RPMI7951 (cell line): ENCODE measurements at regions not wholly inside any gene's neighbourhood (a gene's known extent, or its start where the extent isn't known, plus 50 kb on each side); places are given as distances from the start of the nearest gene placed in this dataset.
"Not testable (repeated sequence)": the region's sequence is repeated elsewhere in the genome, so short reads cannot be mapped to it uniquely, and the experiment has no call there.

Experiments
- DNase-seq: peaks from one replicate; pipeline ENCODE4 v3.0.0-alpha.2; 2012; ENCODE audit warnings: low read depth

DNA sequence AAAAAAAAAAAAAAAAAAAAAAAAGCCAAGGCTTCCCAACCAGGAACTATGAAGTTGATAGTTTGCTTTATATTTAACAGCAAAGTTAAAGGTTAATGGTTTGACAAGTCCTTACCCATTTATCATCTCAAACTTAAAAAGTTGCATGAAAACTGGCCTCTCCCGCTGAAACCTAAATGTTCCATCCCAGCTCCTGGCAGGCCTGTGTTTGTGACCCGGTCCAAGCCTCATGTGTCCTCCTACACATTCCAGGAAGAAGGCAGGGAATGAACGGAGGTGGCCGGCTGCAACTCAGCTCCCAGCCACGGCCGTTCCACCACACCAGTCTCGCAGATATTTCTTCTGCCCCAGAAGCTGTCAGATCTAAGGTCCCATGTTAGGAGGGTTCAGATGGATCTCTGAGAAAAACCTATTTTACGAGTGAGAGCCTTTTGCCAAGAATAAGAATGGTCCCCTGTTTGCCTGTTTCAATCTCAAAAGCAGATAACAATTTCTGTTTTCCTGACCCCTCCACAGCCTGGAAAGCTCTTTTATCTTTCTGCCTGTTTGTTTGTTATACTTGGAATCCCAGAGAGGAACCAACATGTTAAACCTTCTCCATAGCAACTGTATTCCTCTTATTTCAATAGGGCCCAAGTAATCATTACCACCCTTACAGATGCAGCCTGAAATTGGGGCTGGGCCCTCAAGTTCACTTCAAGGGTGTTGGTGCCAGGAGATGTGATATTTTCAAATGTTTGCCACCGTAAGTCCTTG is 56.5 kb downstream of the KCTD12 start:
- DNase-seq, result no peak

DNA sequence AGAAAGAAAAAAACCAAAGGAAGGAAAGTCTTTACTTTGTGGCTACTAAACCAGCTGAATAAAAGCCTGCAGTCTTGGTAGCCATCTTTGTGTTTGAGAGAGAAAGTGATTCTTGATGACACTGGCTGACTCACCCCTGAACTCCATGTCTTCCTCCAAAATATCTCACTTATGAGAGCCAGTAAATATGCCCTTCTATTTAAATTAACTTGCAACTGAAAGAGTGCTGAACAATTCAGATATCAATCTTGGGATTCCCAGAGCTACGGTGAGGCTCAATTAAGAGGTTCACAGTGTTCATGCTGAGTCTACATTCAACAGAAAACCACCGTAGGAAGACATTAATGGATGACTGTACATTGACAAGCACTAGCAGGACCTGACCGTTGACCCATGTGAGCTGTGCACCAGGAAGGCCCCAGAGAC is 57.9 kb downstream of the KCTD12 start:
- no peak for DNase-seq

- no peak for DNase-seq
Measured at GRCh38 chr13:76826527-76826926, 59.7 kb downstream of the KCTD12 start.

DNA sequence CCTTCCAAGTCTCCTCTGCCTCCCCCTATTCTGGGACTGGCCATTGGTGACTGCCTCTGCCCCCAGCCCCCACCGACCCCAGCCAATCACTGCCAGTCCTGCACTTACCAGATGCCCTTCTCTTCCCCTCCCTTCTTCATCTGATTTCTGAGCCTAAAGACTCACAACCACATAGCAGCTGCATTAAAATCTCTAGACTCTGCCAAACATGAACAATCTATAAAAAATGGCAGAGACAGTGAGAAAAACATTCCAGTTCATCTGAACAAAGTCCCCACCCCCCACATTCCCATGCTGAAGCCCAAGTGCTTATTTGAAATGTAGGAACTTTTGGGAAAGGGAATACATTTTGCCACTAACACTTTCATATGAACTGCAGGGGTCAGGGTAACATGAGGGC is 60.8 kb downstream of the KCTD12 start:
- no peak for DNase-seq

GRCh38 chr13:76823969-76824368 is 62.2 kb downstream of the KCTD12 start:
- DNase-seq, result no peak

DNA sequence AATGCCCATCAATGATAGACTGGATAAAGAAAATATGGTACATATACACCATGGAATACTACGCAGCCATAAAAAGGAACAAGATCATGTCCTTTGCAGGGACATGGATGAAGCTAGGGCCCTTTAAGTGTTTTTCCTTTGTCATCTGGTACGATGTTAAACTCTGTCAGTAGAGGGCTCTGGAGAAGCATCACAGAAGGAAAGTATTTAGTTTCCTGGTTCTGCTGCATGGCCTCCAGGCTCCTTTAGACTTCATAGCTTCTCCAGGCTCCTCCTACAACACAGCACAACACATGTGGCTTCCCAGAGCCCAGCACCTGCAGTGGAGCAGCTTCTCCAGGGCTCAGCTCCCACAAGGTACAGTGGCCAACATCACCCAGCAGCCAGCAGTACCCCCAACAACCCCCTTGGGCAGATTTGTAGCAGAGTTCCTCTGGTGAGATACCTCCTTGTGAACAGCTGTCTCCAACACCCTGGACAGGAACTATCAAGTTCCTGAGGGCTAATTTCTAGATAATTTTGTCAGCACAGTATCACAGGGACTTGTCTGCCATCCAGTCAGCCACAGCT is 63.4 kb downstream of the KCTD12 start:
- peak; percentile 60 for DNase-seq

DNA sequence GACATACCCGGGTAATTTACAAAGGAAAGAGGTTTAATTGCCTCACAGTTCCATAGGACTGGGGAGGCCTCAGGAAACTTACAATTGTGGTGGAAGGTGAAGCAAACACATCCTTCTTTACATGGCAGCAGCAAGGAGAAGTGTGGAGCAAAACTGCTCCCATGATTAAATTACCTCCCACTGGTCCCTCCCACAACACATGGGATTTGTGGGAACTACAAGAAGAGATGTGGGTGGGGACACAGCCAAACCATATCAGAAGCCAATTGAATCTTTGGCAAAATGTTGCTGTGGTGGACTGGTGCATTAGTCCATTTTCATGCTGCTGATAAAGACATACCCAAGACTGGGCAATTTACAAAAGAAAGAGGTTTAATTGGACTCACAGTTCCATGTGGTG is 65.0 kb downstream of the KCTD12 start:
- not testable (repeated sequence) for DNase-seq

DNA sequence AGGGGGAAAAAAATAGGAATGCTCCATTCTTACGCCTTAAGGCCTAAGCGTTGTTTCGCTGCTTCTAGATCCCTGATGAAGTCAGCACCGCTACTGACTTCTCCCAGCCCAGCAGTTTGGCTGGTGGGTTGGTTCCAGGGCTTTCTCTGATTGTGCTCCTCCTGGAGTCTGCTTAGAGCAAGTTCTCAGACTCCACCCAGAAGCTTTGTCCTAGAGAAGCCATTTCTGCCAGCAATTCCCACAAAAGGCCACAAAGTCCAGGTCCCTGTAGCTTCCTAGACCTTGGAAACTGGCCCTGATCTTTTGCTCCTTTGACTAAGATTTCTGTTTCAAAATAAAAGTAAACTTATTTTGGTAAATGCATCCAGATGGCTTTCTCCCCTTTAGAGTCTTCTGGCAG is 65.4 kb downstream of the KCTD12 start:
- DNase-seq, result peak; percentile 16

DNA sequence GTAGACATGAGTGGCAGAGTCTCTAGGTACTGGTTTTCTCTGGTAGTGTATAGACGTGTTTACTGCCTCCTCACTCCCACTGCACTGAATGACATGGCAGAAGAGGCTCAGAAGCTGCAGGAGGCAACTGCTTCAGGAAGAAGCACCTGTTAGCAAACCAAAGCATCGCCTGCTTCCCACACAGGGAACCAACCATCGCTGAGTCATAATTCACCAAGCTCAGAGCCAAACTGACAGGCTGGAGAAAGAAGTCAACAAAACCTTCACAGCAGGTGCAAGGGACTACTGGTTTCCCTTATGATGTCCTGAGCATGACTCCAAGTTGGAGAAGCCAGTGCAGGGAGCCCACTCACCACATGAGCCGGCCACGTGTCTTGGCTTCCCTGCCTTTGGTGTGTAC is 69.8 kb downstream of the KCTD12 start:
- DNase-seq, result no peak

DNA sequence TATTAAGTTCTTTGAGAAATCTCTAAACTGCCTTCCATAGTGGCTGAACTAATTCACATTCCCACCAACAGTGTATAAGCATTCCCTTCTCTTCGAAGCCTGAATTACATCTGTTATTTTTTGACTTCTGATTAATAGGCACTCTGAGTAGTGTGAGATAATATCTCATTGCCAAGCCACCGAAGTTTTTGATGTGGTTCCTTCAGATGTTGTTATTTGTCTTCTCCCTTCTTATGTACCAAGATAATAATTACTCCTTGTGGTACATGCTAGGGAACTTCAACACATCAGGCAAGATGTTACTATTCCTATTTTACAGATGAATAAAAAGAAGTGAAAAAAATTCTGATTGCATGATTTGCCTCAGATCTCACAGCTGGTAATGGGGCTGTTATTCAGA is 70.9 kb downstream of the KCTD12 start:
- DNase-seq, result no peak

GRCh38 chr13:76813891-76814290 is 72.3 kb downstream of the KCTD12 start:
- no peak for DNase-seq

DNA sequence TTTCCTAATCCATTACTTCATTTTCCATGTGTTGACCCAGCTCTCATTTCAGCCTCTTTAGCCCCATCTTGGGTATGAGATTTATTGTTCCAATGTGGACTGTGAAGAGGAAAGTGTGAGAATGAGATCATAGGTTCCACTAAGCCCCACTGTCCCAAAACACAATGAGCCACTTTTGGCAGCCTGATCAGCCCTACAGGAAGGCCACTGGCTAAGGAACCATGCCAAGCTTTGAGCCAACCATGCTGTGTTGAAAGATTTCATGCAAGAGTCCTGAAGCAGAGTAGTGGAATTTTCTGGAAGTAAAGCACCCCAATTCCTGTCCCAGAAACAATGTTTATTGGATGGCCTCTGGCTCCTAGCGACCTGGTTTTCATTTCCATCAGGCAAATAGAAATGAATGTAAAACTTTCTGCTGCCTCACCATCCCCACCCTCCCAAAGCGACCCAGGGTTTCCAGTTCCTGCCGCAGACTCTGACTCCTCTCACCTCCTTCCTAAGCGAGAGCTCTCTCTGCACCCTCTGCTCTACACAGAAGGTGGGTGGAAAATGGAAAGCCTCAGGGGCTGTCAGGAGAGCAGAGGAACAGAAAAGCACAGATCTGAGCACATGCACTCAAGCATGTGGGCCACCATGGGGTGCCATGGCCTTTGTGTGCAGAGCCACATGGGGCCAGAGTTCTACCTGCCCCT is 73.1 kb downstream of the KCTD12 start:
- peak; percentile 56 for DNase-seq

GRCh38 chr13:76812206-76812897 is 73.9 kb downstream of the KCTD12 start:
- DNase-seq, result peak; percentile 78

DNA sequence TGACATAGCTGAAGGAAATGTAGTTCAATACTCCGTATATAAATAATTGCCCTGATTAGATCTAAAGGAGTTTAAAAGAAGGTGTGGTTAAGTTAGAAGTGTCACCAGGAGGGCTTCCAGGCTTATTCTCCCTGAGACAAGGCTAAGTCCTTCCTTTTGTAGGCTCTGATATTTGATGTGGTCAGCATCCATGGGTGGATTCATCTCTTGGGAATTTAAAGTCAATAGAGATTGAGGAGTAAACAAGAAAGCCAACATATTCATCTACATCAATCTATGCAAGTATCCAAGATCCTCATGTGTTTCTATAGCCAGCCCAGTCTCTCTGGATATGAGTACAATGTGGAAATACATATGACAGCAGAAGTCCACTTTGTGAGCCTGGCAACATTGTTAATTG is 76.8 kb downstream of the KCTD12 start:
- no peak for DNase-seq

DNA sequence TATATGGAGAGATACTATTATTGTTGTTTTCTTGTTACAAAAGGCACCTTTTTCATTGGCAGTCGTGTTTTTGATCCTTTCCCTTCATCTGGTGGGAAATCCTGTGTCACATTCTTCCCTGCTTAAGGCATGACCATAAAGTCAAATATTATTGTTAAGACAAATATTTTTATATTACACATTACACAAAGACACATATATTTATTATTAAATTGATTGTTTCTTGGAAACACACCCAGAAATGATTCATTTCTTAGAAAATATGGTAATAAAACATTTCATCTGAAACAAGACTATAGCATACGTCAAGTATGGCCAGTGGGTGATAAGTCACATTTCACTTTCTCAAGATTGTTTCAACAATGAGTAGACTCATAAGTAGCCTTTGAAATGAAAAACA is 77.3 kb downstream of the KCTD12 start:
- no peak for DNase-seq

DNA sequence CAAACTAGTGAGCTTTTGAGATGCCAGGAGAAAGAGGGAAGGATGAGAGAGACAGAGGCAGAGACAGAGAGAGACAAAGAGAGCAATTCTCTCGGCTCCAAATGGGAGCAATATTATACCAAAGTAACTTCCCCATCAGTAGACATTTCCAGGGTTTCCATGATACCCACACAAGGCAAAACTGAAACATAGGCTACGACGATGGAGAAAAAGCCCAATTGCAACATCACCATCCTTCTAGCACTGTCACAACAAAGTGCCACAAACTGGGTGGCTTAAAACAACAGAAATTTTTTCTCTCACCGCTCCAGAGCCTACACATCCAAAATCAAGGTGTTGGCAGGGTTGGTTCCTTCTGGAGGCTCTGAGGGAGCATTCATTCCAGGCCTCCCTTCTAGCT is 81.4 kb downstream of the KCTD12 start:
- no peak for DNase-seq

DNA sequence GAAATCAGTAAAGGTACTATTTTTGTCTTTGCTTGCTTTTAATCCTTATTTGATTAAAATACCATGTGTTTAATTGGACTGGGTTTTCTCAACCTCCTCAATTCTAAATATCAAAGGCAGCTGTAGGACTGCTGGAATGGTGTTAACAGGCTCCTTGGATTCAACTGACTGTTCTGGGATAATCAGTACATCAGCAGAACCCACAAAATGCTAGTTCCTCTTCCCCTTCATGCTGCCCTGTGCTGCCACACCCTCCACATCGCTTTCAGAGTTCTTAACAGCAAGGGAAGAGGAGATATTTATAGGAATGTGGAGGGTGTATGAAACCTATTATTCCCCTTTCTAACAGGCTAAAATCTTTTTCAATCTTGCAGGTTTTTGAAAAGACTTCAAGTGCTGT is 82.4 kb downstream of the KCTD12 start:
- DNase-seq, result no peak

GRCh38 chr13:76800943-76801342 is 85.3 kb downstream of the KCTD12 start:
- DNase-seq, result no peak

- DNase-seq, result no peak
Measured at GRCh38 chr13:76799696-76800095, 86.5 kb downstream of the KCTD12 start.

- no peak for DNase-seq
Measured at GRCh38 chr13:76798037-76798436, 88.2 kb downstream of the KCTD12 start.

DNA sequence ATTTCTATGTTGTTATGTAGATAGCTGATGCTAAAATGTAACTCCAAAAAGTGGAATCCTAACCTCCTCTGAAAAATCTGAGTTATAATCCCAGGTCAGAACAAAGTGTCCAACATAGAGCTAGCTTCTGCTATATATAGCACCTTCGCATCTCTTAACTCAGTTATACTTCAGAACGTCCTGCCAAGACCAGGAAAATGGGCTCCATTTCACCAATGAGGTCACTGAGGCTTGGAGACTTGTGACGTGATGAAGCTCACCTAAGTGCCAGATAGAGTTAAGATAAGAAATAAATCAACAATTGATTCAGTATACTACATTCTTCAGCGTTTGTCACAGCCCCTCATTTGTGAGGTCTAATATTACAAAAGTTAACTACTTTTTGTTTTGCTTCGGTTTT is 88.8 kb downstream of the KCTD12 start:
- DNase-seq, result no peak

DNA sequence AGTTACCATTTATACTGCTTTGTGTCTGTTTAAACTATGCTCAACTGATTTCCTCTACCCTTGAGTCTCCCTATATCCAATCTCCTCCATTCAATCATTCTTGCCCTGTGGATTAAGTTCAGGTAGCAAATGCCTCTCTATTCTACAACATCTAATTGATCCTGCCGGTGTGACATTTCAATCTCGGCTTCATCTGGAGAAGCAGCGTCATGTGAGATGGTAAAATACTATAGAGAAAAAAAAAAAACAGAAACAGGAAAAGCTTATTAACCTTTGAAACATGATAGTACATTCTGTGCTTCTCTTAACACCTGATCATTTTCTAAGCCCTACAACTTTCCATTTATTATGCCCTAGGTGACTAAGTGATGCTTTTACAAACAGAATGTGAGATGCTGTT is 89.4 kb downstream of the KCTD12 start:
- DNase-seq, result no peak
